Sigmoid colon (tissue), 4 donors: ENCODE measurements at regions not wholly inside any gene's neighbourhood (a gene's known extent, or its start where the extent isn't known, plus 50 kb on each side); places are given as distances from the start of the nearest gene placed in this dataset.

Experiments
- POLR2AphosphoS5 ChIP-seq, 4 donors: sonication (generic); formaldehyde crosslinking; IDR thresholded peaks; one replicate each; pipeline ENCODE4 v1.6.1; 2017; ENCODE audit warnings: antibody characterized with exemption in 4 of 4
- TF ChIP-seq, protein P1 (sequence below), 4 experiments: fragments of 450-650 bp in 3 of 4; fragments of 200-600 bp in 1 of 4; IDR thresholded peaks; one replicate each; pipeline ENCODE4 v1.5.1; 2016 to 2019; ENCODE audit warnings: antibody characterized with exemption in 4 of 4, mild to moderate bottlenecking in 3 of 4, moderate library complexity in 2 of 4

DNA sequence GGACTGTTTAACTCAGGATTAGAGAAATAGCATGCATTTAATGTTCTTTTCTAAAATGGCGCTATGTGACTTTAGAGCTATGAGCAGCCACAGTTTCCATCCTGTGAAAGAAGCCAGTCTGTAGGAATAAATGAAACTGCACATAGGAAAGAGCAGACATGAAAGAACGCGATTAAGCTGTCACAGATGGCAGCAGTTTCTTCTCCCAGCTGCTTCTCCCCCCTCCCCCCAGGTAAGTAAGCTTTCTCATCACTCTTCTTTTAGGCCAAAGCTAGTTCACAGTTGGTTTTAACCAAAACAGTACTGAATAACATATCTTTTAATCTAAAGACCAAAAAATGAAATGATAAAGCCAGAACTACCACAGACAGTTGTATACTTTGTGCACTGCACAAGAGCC lies 266.4 kb downstream of the KCNA4 start:
- TF ChIP-seq, protein P1, sequence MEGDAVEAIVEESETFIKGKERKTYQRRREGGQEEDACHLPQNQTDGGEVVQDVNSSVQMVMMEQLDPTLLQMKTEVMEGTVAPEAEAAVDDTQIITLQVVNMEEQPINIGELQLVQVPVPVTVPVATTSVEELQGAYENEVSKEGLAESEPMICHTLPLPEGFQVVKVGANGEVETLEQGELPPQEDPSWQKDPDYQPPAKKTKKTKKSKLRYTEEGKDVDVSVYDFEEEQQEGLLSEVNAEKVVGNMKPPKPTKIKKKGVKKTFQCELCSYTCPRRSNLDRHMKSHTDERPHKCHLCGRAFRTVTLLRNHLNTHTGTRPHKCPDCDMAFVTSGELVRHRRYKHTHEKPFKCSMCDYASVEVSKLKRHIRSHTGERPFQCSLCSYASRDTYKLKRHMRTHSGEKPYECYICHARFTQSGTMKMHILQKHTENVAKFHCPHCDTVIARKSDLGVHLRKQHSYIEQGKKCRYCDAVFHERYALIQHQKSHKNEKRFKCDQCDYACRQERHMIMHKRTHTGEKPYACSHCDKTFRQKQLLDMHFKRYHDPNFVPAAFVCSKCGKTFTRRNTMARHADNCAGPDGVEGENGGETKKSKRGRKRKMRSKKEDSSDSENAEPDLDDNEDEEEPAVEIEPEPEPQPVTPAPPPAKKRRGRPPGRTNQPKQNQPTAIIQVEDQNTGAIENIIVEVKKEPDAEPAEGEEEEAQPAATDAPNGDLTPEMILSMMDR (IDR thresholded peaks at IDR 0.05): no peak
- TF ChIP-seq POLR2AphosphoS5 (IDR thresholded peaks at IDR 0.05): no peak
